IgD-negative memory B cell (primary cell): ENCODE measurements at regions not wholly inside any gene's neighbourhood (a gene's known extent, or its start where the extent isn't known, plus 50 kb on each side); places are given as distances from the start of the nearest gene placed in this dataset.

Experiments
- H3K27ac Mint-ChIP-seq, 3 donors: one replicate each; pipeline ENCODE4 v1.8.0; 2020 to 2022; ENCODE audit warnings: mild to moderate bottlenecking in 3 of 3, mixed read lengths in 3 of 3, moderate library complexity in 1 of 3
- H3K27me3 Mint-ChIP-seq: one replicate; pipeline ENCODE4 v1.8.0; 2021; ENCODE audit warnings: mixed read lengths
- H3K36me3 Mint-ChIP-seq: one replicate; pipeline ENCODE4 v1.8.0; 2020; ENCODE audit warnings: mild to moderate bottlenecking, mixed read lengths
- H3K4me1 Mint-ChIP-seq, 3 donors: one replicate each; pipeline ENCODE4 v1.8.0; 2020 to 2022; ENCODE audit warnings: mixed read lengths in 3 of 3, mild to moderate bottlenecking in 1 of 3
- H3K4me3 Mint-ChIP-seq, 4 donors: one replicate each; pipeline ENCODE4 v1.8.0; 2020 to 2022; ENCODE audit warnings: mild to moderate bottlenecking in 4 of 4, mixed read lengths in 4 of 4, moderate library complexity in 3 of 4
- H3K9me3 Mint-ChIP-seq, 3 donors: one replicate each; pipeline ENCODE4 v1.8.0; 2020 to 2021; ENCODE audit warnings: mixed read lengths in 3 of 3, mild to moderate bottlenecking in 1 of 3

GRCh38 chr1:192950926-192951325, 108.2 kb downstream of the UCHL5 start:
- peaks cover 4% of the 10 kb centered on the region for H3K36me3 Mint-ChIP-seq
- no peaks in the 10 kb centered on the region for H3K9me3 Mint-ChIP-seq
- H3K27ac Mint-ChIP-seq = no peak overlapping the region
- H3K4me3 Mint-ChIP-seq = no peak overlapping the region
- peaks cover 0 to 7% (median 6%) of the 10 kb centered on the region in 3 donors for H3K4me1 Mint-ChIP-seq
- no peaks in the 10 kb centered on the region for H3K27me3 Mint-ChIP-seq

DNA sequence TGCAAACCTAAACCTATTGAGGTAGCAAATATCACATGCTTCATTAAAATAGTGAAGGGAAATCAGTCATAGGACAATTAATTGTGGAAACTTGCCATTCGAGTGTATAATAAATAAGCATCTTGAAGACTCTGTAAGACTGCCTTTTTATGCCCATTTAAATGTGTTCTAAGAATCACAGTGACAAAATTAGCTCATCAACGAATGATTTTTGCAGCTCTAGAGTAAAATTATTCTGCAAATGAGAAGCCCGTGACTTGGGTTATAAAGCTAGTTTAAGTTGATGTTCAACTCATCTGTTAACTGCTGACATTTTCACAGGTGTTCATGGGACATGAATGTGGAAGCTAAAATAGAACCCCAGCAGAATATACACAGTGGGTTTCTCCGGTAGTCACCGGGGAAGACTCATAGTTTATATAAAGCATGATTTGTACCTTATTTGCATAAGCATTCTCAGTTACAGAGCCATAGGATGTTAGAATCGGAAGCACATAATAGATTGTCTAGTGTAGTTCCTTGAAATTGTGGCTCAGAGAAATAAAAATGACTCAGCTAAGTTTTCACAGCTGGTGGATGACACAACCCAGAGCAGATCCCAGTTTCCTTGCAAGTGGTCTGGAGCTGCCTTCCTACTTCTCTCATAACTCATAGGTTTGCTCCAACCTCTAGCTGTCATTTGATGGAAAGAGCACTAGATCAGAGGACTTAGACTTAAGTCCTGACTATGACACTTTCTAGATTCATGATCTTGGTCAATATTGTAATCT, 107.3 kb downstream of the UCHL5 start:
- Mint-ChIP-seq H3K4me3 (no peak overlapping the region), H3K27me3 (no peaks in the 10 kb centered on the region), H3K9me3 (no peaks in the 10 kb centered on the region), H3K36me3 (peaks cover 4% of the 10 kb centered on the region), H3K4me1 (peaks cover 0 to 7% (median 6%) of the 10 kb centered on the region in 3 donors), H3K27ac (no peak overlapping the region)

DNA sequence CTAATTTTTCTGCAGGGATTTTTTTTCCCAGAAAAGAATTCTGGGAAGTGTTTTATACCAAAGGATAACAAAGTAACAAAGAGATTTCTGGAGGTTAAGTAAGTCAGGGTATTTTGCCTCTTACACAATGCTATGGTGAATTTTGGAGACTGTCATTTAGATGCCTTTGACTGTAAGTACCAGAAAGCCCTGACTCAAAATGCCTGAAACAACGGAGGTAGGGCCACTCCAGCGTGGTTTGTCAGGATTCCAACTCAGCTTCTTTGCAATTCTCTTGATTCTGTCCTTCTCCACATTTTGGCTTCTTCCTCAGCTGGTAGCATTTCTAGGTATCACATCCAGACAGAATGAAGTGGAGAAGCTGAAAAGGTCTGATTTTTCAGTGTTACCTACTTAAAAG, 106.5 kb downstream of the UCHL5 start:
- H3K36me3 Mint-ChIP-seq = peaks cover 4% of the 10 kb centered on the region
- no peaks in the 10 kb centered on the region for H3K9me3 Mint-ChIP-seq
- H3K27ac Mint-ChIP-seq = no peak overlapping the region
- H3K4me1 Mint-ChIP-seq = peaks cover 0 to 7% (median 6%) of the 10 kb centered on the region in 3 donors
- no peaks in the 10 kb centered on the region for H3K27me3 Mint-ChIP-seq
- H3K4me3 Mint-ChIP-seq = no peak overlapping the region

- peaks cover 0 to 7% (median 6%) of the 10 kb centered on the region in 3 donors for H3K4me1 Mint-ChIP-seq
- no peak overlapping the region for H3K4me3 Mint-ChIP-seq
- H3K27ac Mint-ChIP-seq = no peak overlapping the region
- H3K9me3 Mint-ChIP-seq = no peaks in the 10 kb centered on the region
- no peaks in the 10 kb centered on the region for H3K27me3 Mint-ChIP-seq
- H3K36me3 Mint-ChIP-seq = peaks cover 4% of the 10 kb centered on the region
Observed at GRCh38 chr1:192954705-192955265, 104.4 kb downstream of the UCHL5 start.

- Mint-ChIP-seq H3K4me3 (no peak overlapping the region), H3K27ac (no peak overlapping the region), H3K4me1 (no peaks in the 10 kb centered on the region), H3K36me3 (peaks cover 4% of the 10 kb centered on the region), H3K9me3 (no peaks in the 10 kb centered on the region), H3K27me3 (no peaks in the 10 kb centered on the region)
Observed at GRCh38 chr1:192958350-192958749, 100.8 kb downstream of the UCHL5 start.

DNA sequence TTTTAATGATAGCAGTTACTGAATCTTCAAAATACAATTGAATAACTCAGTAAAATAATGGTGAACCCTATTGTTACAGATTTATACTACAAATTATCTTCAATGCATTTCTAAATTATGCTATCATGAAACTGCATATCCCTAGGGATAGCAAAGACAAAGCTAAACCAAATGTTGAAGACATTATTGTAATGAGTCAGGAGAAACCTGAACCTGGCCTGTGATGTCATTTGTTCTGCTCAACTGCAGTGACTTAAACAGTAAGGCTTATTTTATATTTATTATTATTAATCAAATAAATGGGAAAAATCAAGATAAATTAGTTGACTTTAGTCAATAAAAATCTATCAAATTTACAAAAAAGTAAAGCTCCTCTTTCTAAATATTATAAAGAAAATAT, 100.3 kb downstream of the UCHL5 start:
- Mint-ChIP-seq H3K4me3 (no peak overlapping the region), H3K36me3 (peaks cover 4% of the 10 kb centered on the region), H3K27me3 (no peaks in the 10 kb centered on the region), H3K27ac (no peak overlapping the region), H3K4me1 (no peaks in the 10 kb centered on the region), H3K9me3 (no peaks in the 10 kb centered on the region)

- Mint-ChIP-seq H3K4me1 (no peaks in the 10 kb centered on the region), H3K4me3 (no peak overlapping the region), H3K27me3 (no peaks in the 10 kb centered on the region), H3K27ac (no peak overlapping the region), H3K9me3 (no peaks in the 10 kb centered on the region), H3K36me3 (peaks cover 4% of the 10 kb centered on the region)
Observed at GRCh38 chr1:192959657-192960186, 99.4 kb downstream of the UCHL5 start.
